Activated effector memory CD4-positive, alpha-beta T cell treated with anti-CD3 and anti-CD28 coated beads, Interleukin-2, amount 50 U/mL, for 16 hours (primary cell): ENCODE measurements at regions not wholly inside any gene's neighbourhood (a gene's known extent, or its start where the extent isn't known, plus 50 kb on each side); places are given as distances from the start of the nearest gene placed in this dataset.

ENCODE experiments used
- DNase-seq: peaks from one replicate; pipeline ENCODE4 v3.0.0-alpha.2; 2020

- DNase-seq: no peak
Measured at GRCh38 chr14:51520087-51520486, 131.6 kb upstream of the FRMD6 start.

GRCh38 chr14:51521764-51522163, 129.9 kb upstream of the FRMD6 start:
- DNase-seq: no peak

- no peak for DNase-seq
Measured at GRCh38 chr14:51523243-51523642, 128.5 kb upstream of the FRMD6 start.

GRCh38 chr14:51525739-51526138, 126.0 kb upstream of the FRMD6 start:
- DNase-seq: no peak

- DNase-seq: no peak
Measured at GRCh38 chr14:51527073-51527472, 124.6 kb upstream of the FRMD6 start.

- DNase-seq: no peak
Measured at GRCh38 chr14:51529736-51530135, 122.0 kb upstream of the FRMD6 start.

GRCh38 chr14:51533160-51533559, 118.5 kb upstream of the FRMD6 start:
- DNase-seq: no peak

GRCh38 chr14:51533872-51534553, 117.7 kb upstream of the FRMD6 start:
- DNase-seq: no peak

- DNase-seq: no peak
Measured at GRCh38 chr14:51534610-51535011, 117.1 kb upstream of the FRMD6 start.

- DNase-seq: no peak
Measured at GRCh38 chr14:51535443-51536044, 116.2 kb upstream of the FRMD6 start.

- DNase-seq: no peak
Measured at GRCh38 chr14:51538973-51539372, 112.7 kb upstream of the FRMD6 start.

- DNase-seq: no peak
Measured at GRCh38 chr14:51539571-51540037, 112.1 kb upstream of the FRMD6 start.

- no peak for DNase-seq
Measured at GRCh38 chr14:51540364-51540763, 111.3 kb upstream of the FRMD6 start.

- no peak for DNase-seq
Measured at GRCh38 chr14:51544471-51544870, 107.2 kb upstream of the FRMD6 start.

- DNase-seq: no peak
Measured at GRCh38 chr14:51544901-51545300, 106.8 kb upstream of the FRMD6 start.

- DNase-seq: no peak
Measured at GRCh38 chr14:51545396-51545795, 106.3 kb upstream of the FRMD6 start.

GRCh38 chr14:51546099-51546498, 105.6 kb upstream of the FRMD6 start:
- DNase-seq: no peak

- DNase-seq: no peak
Measured at GRCh38 chr14:51546603-51547258, 105.0 kb upstream of the FRMD6 start.

GRCh38 chr14:51547260-51547659, 104.5 kb upstream of the FRMD6 start:
- DNase-seq: no peak

- no peak for DNase-seq
Measured at GRCh38 chr14:51547701-51548100, 104.0 kb upstream of the FRMD6 start.

GRCh38 chr14:51548187-51548586, 103.5 kb upstream of the FRMD6 start:
- DNase-seq: no peak

GRCh38 chr14:51550636-51551035, 101.1 kb upstream of the FRMD6 start:
- no peak for DNase-seq

- no peak for DNase-seq
Measured at GRCh38 chr14:51552275-51552674, 99.4 kb upstream of the FRMD6 start.

GRCh38 chr14:51552768-51553404, 98.8 kb upstream of the FRMD6 start:
- DNase-seq: no peak
